Small intestine (tissue), 7 donors: ENCODE measurements at regions not wholly inside any gene's neighbourhood (a gene's known extent, or its start where the extent isn't known, plus 50 kb on each side); places are given as distances from the start of the nearest gene placed in this dataset.
"Not testable (repeated sequence)": the region's sequence is repeated elsewhere in the genome, so short reads cannot be mapped to it uniquely, and the experiment has no call there.

Experiments
- DNase-seq, 2 donors: peaks; one replicate each; pipeline versions ENCODE4 v3.0.0 to v3.0.0-alpha.2; 2013
- FAIRE-seq: peaks from 2 replicates; lab custom pipeline; 2012; peaks lifted over from hg19 to GRCh38; lab: Jason Lieb, UNC
- H3K27ac ChIP-seq, 3 donors: one replicate each; pipeline ENCODE4 v1.5.1; 2013; ENCODE audit warnings: low read length in 2 of 3, mild to moderate bottlenecking in 2 of 3, control low read depth in 1 of 3, inconsistent platforms in 1 of 3, low read depth in 1 of 3, moderate library complexity in 1 of 3
- H3K27me3 ChIP-seq, 3 donors: one replicate each; pipeline ENCODE4 v1.6.1; 2013; ENCODE audit warnings: low read length in 3 of 3, inconsistent platforms in 1 of 3; ENCODE audit not compliant: control insufficient read depth in 3 of 3, insufficient read depth in 3 of 3
- H3K36me3 ChIP-seq, 3 donors: one replicate each; pipeline ENCODE4 v1.6.1; 2013; ENCODE audit warnings: low read length in 3 of 3, inconsistent platforms in 1 of 3, low read depth in 1 of 3, mild to moderate bottlenecking in 1 of 3, moderate library complexity in 1 of 3; ENCODE audit not compliant: control insufficient read depth in 3 of 3, insufficient read depth in 2 of 3
- H3K4me1 ChIP-seq, 3 donors: one replicate each; pipeline ENCODE4 v1.6.1; 2013; ENCODE audit warnings: low read length in 2 of 3, inconsistent platforms in 1 of 3, low read depth in 1 of 3, mild to moderate bottlenecking in 1 of 3, moderate library complexity in 1 of 3; ENCODE audit not compliant: control insufficient read depth in 3 of 3, insufficient read depth in 2 of 3
- H3K4me3 ChIP-seq, 3 donors: one replicate each; pipeline ENCODE4 v1.5.1; 2013; ENCODE audit warnings: low read length in 3 of 3, control low read depth in 1 of 3, inconsistent platforms in 1 of 3, low read depth in 1 of 3, mild to moderate bottlenecking in 1 of 3, moderate library complexity in 1 of 3
- H3K9me3 ChIP-seq, 2 donors: one replicate each; pipeline ENCODE4 v1.6.1; 2013; ENCODE audit warnings: low read depth in 1 of 2, low read length in 1 of 2; ENCODE audit not compliant: control insufficient read depth in 2 of 2, insufficient read depth in 1 of 2
- WGBS, 3 donors: extraction: QIAGEN DNeasy Blood & Tissue Kit; methylation state at CpG; one replicate each; pipeline ENCODE4 v1.1.7; 2013; 5-methylcytosine and 5-hydroxymethylcytosine counted together
- donor health status: healthy with polysubstance abuse.
- donor health status: control.
- donor health status: control.
- donor health status: Bipolar disorder and iron deficiency.
- donor health status: healthy.

- DNase-seq (no peak), FAIRE-seq (no peak)
- Histone ChIP-seq H3K9me3 (no peaks in the 10 kb centered on the region), H3K4me3 (no peak overlapping the region), H3K36me3 (no peaks in the 10 kb centered on the region), H3K27me3 (no peaks in the 10 kb centered on the region), H3K4me1 (no peaks in the 10 kb centered on the region), H3K27ac (no peak overlapping the region)
Measured at GRCh38 chr3:95539950-95540483, 1274.4 kb upstream of the EPHA6 start.

DNA sequence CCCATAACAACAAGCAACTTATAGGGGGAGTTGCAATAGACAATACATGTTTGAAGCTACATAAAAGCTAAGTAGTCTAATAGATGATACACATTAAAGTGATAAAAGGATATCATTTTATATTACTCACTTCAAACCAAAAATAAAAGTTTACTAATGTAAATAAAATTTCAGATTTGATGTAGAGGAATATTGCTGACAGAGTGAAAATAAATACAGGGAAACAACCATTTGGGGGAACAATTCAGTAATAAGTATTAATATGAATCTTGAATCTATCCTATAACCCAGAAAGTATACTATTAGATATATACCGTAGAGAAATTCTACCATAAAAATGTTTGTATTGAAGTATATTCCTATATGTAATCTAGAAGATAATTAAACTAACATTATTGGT lies 1248.9 kb upstream of the EPHA6 start:
- Histone ChIP-seq H3K36me3 (no peaks in the 10 kb centered on the region), H3K27me3 (no peaks in the 10 kb centered on the region), H3K4me1 (no peaks in the 10 kb centered on the region), H3K27ac (no peak overlapping the region), H3K4me3 (no peak overlapping the region), H3K9me3 (peaks cover 0 to 12% of the 10 kb centered on the region in 2 donors)
- FAIRE-seq (no peak), DNase-seq (no peak)
- WGBS, 3 donors = 89 to 94% (median 93%) methylated on average over 1 of the region's 1 CpG

GRCh38 chr3:95567346-95567745 lies 1247.0 kb upstream of the EPHA6 start:
- Histone ChIP-seq H3K9me3 (peaks cover 0 to 12% of the 10 kb centered on the region in 2 donors), H3K4me1 (no peaks in the 10 kb centered on the region), H3K36me3 (no peaks in the 10 kb centered on the region), H3K27ac (no peak overlapping the region), H3K4me3 (no peak overlapping the region), H3K27me3 (no peaks in the 10 kb centered on the region)
- 43 to 69% (median 67%) methylated on average over 3 of the region's 3 CpGs for WGBS, 3 donors
- no peak for FAIRE-seq
- no peak for DNase-seq

GRCh38 chr3:95586754-95587153 lies 1227.6 kb upstream of the EPHA6 start:
- Histone ChIP-seq H3K27ac (no peak overlapping the region), H3K4me3 (no peak overlapping the region), H3K27me3 (no peaks in the 10 kb centered on the region), H3K4me1 (no peaks in the 10 kb centered on the region), H3K36me3 (no peaks in the 10 kb centered on the region), H3K9me3 (peaks cover 0 to 8% of the 10 kb centered on the region in 2 donors)
- FAIRE-seq (no peak), DNase-seq (no peak)
- 75 to 82% (median 81%) methylated on average over 2 of the region's 2 CpGs for WGBS, 3 donors

GRCh38 chr3:95587641-95588040 lies 1226.8 kb upstream of the EPHA6 start:
- DNase-seq, FAIRE-seq, H3K27me3 ChIP-seq, H3K36me3 ChIP-seq, H3K4me3 ChIP-seq, H3K9me3 ChIP-seq, H3K27ac ChIP-seq, H3K4me1 ChIP-seq: not testable (repeated sequence)
- WGBS, 3 donors = 69 to 80% (median 72%) methylated on average over 8 of the region's 8 CpGs

- DNase-seq = no peak
- WGBS, 3 donors = 80 to 92% (median 87%) methylated on average over 12 to 13 of the region's 13 CpGs
- H3K4me1 ChIP-seq = no peaks in the 10 kb centered on the region
- no peak overlapping the region for H3K27ac ChIP-seq
- no peaks in the 10 kb centered on the region for H3K36me3 ChIP-seq
- no peaks in the 10 kb centered on the region for H3K27me3 ChIP-seq
- no peak for FAIRE-seq
- H3K4me3 ChIP-seq = no peak overlapping the region
- H3K9me3 ChIP-seq = peaks cover 0 to 8% of the 10 kb centered on the region in 2 donors
Measured at GRCh38 chr3:95588473-95588872, 1225.9 kb upstream of the EPHA6 start.

GRCh38 chr3:95595416-95596075 lies 1218.8 kb upstream of the EPHA6 start:
- 83 to 89% (median 85%) methylated on average over 26 of the region's 26 CpGs for WGBS, 3 donors
- Histone ChIP-seq H3K9me3 (peaks cover 3 to 9% of the 10 kb centered on the region in 2 donors), H3K4me1 (no peaks in the 10 kb centered on the region), H3K27ac (no peak overlapping the region), H3K27me3 (no peaks in the 10 kb centered on the region), H3K4me3 (no peak overlapping the region), H3K36me3 (no peaks in the 10 kb centered on the region)
- FAIRE-seq (no peak), DNase-seq (no peak)

GRCh38 chr3:95607926-95608325 lies 1206.5 kb upstream of the EPHA6 start:
- no peak overlapping the region for H3K27ac ChIP-seq
- DNase-seq = no peak
- H3K36me3 ChIP-seq = no peaks in the 10 kb centered on the region
- peaks cover 0 to 13% of the 10 kb centered on the region in 2 donors for H3K9me3 ChIP-seq
- WGBS, 3 donors = 78 to 79% (median 78%) methylated on average over 1 of the region's 1 CpG
- H3K27me3 ChIP-seq = no peaks in the 10 kb centered on the region
- no peak for FAIRE-seq
- H3K4me3 ChIP-seq = no peak overlapping the region
- no peaks in the 10 kb centered on the region for H3K4me1 ChIP-seq

DNA sequence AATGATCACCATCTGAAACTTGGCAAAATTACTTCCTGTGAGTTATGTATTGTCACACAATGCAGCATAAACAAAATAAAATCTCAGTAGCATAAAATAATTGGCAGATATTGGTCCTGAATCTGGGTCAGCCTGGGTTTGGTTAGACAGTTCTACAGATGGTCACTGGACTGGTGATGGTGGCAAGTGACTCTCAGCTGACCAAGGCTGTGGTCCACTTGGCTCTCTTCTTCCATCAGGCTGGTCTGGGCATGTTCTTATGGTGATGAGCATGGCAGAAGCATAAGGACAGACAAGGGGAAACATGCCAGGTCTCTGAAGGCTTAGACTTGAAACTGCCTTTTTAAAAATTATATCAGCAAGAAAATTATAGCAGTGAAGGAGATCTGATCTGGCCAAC lies 1205.0 kb upstream of the EPHA6 start:
- no peaks in the 10 kb centered on the region for H3K36me3 ChIP-seq
- no peaks in the 10 kb centered on the region for H3K4me1 ChIP-seq
- no peaks in the 10 kb centered on the region for H3K27me3 ChIP-seq
- H3K4me3 ChIP-seq = no peak overlapping the region
- no peak overlapping the region for H3K27ac ChIP-seq
- FAIRE-seq = no peak
- peaks cover 0 to 13% of the 10 kb centered on the region in 2 donors for H3K9me3 ChIP-seq
- DNase-seq = no peak
